ENCODE measurements at regions not wholly inside any gene's neighbourhood (a gene's known extent, or its start where the extent isn't known, plus 50 kb on each side); places are given as distances from the start of the nearest gene placed in this dataset.

- TF ChIP-seq CTCF (IDR thresholded peaks at IDR 0.05; ENCODE audit: extremely low read depth in 1 of 2, insufficient read depth in 1 of 2, low read depth in 1 of 2, low read length in 2 of 2) (no peak), EZH2 (IDR thresholded peaks at IDR 0.05; ENCODE audit: borderline replicate concordance, low read depth, low read length, severe bottlenecking) (no peak), POLR2A (IDR thresholded peaks at IDR 0.05; ENCODE audit: low read depth, low read length) (no peak), JUN (IDR thresholded peaks at IDR 0.05; ENCODE audit: borderline replicate concordance, insufficient read depth, insufficient read length, low read depth) (no peak)
Measured at GRCh38 chr2:150327564-150328489, 159.6 kb downstream of the RND3 start.
